MM.1S (cell line): ENCODE measurements at regions not wholly inside any gene's neighbourhood (a gene's known extent, or its start where the extent isn't known, plus 50 kb on each side); places are given as distances from the start of the nearest gene placed in this dataset.

Source experiments
- CTCF ChIP-seq: fragments of 300-600 bp; sonication (generic); IDR thresholded peaks from 2 replicates; pipeline ENCODE4 v1.5.1; 2016; ENCODE audit warnings: antibody characterized with exemption, low read length, mixed read lengths
- EZH2 ChIP-seq: fragments of 300-600 bp; sonication (generic); optimal IDR thresholded peaks from 2 replicates; pipeline ENCODE3; 2017; ENCODE audit warnings: low read depth, mild to moderate bottlenecking, antibody characterized with exemption, low read length, mixed read lengths
- EZH2phosphoT487 ChIP-seq: fragments of 300-600 bp; sonication (generic); IDR thresholded peaks from 2 replicates; pipeline ENCODE4 v1.6.1; 2018; ENCODE audit warnings: antibody characterized with exemption, low read length

- TF ChIP-seq CTCF (no peak), EZH2 (no peak), EZH2phosphoT487 (no peak)
These were observed 615.5 kb downstream of the NPHP4 start for GRCh38 chr1:5376538-5377247.
